GOT3 (cell line): ENCODE measurements at regions not wholly inside any gene's neighbourhood (a gene's known extent, or its start where the extent isn't known, plus 50 kb on each side); places are given as distances from the start of the nearest gene placed in this dataset.
"Not testable (repeated sequence)": the region's sequence is repeated elsewhere in the genome, so short reads cannot be mapped to it uniquely, and the experiment has no call there.

Experiments
- DNase-seq: peaks from one replicate; lab custom pipeline; 2025; ENCODE audit warnings: mixed read lengths; lab: John Stamatoyannopoulos, UW

- not testable (repeated sequence) for DNase-seq
Observed at GRCh38 chr2:15824467-15824866, 115.9 kb upstream of the MYCN start.

DNA sequence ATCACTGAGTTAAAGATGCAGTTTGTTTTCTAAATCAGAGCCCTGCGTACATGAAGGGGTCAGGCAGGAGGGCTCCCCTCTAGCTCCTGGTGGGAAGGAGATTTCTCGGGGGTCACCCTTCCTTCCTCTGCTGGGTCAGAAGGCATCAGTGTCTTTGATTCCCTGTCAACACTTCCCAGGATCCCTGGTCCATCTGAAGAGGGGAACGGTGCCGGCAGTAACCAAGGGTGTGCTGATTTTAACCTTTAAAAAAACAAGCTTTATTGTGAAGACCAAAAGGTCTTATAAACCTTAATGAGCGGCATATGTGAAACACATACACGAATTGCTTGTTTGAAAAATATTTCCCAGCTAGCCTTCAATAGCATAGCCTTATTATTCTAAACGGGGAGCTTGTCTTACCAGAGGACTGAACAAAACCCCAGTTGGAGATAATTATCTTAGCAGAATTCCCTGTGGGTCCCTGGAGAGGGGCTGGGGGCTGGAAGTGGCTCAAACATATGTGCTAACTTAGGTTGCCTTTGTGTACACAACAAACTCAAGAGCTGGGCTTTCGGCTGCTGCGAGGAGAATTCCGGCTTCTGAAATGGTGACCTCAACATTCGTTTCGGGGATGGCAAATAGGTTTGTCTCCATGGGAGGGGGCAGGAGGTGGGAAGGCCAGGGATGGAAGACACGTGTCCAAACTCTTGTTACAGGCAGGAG lies 114.9 kb upstream of the MYCN start:
- no peak for DNase-seq

DNA sequence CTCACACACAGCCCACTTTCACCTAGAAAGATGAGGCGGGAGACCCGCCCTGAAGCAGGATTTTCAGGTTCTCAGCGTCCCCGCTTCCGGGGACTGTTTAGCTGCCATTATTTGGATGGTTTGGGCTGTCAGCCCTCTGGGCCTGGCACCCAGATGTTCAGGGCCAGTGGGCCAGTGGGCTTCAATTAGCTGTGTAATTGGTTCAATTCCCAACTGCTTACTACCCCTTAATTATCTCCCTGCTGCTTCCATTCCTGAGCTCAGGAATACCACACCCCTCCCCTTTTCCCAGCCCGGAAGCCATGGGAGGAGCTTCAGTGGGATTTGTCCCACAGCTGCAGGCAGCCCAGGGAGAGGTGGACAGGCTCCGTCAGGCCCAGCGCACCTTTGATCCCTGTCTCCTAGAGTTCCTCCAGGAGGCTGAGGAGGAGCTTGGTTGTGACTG lies 114.1 kb upstream of the MYCN start:
- DNase-seq = no peak

DNA sequence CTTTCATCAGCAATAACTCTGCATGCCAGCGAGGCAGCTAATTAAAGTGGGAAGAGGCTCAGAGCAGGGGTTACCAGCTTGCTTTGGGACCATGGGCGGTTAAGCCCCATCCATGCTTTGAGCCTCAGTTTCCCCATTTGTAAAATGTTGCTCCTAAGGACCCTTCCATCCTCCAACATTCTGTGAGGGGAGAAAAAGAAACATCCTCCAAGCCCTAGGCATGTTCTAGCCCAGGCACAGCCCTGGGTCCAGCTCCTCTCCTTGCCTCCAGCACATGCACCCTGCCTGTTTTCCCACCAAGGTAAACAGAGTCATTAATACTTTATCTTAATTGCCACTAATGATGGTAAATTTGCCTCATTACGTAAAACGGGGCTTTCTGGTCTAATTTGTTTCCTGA lies 113.3 kb upstream of the MYCN start:
- no peak for DNase-seq

DNA sequence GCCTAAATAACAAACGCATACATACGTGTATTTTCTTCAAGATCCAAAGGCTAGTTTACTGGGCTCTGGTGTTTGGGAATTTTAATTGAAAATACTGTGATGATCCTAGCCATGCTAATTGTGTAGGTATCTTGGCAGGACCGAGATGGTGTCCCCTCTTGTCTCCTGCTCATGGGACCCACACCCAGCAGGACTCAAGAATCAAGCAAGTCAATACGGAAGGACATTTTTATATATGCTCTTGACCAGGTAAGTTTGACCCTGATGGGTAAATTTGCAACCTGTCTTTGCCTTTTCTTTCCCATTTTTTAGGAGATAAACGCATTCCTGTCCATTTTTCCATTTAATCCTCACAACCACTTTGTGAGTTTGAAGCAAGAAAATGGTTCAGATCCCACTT lies 111.8 kb upstream of the MYCN start:
- DNase-seq = no peak

- DNase-seq = no peak
Observed at GRCh38 chr2:15829091-15829801, 111.1 kb upstream of the MYCN start.

DNA sequence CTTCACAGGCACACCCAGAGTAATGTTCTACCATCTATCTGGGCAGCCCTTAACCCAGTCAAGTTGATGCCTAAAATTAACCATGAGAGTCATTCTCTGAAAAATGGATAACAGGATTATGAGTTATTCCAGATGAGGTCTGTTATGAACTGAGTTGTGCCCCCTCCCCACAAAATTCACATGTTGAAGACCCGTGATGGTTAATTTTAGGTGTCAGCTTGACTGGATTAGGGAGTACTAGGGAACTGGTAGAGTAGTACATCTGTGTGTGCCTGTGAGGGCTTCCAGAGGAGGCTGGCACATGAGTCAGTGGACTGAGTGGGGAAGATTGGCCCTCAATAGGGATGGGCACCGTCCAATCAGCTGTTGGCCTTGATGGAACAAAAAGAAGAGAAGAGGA lies 110.4 kb upstream of the MYCN start:
- no peak for DNase-seq

GRCh38 chr2:15830937-15831549 lies 109.3 kb upstream of the MYCN start:
- no peak for DNase-seq

DNA sequence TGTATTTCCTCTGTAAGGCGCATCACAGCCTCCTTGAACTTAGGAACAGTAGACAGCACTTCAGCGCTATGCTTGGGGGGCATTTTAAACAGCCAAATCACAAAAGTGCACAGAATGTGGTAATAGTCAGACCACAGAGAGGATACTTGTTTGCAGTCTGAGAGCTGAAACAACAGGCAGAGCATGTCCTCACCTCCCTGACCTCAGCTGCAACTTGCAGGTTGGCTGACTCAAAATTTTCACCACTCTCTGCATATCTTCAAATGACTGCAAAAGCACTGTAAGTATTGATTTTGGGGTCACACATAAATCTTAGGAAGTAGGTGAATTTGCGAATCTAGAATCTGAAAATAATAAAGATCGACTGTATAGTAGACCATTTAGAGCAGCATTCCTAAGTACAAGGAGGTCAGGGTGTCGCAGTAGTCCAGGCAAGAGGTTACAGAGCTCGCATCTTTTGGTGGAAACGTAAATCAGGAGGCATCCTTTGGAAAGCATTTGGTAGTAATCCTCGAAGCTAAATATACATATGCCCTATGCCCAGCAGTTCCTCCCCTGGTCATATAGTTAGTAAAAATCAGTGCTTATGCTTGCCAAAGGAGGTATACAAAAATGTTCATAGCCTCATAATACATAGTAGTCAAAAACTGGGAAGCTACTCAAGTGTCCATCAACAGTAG lies 108.2 kb upstream of the MYCN start:
- DNase-seq = no peak

DNA sequence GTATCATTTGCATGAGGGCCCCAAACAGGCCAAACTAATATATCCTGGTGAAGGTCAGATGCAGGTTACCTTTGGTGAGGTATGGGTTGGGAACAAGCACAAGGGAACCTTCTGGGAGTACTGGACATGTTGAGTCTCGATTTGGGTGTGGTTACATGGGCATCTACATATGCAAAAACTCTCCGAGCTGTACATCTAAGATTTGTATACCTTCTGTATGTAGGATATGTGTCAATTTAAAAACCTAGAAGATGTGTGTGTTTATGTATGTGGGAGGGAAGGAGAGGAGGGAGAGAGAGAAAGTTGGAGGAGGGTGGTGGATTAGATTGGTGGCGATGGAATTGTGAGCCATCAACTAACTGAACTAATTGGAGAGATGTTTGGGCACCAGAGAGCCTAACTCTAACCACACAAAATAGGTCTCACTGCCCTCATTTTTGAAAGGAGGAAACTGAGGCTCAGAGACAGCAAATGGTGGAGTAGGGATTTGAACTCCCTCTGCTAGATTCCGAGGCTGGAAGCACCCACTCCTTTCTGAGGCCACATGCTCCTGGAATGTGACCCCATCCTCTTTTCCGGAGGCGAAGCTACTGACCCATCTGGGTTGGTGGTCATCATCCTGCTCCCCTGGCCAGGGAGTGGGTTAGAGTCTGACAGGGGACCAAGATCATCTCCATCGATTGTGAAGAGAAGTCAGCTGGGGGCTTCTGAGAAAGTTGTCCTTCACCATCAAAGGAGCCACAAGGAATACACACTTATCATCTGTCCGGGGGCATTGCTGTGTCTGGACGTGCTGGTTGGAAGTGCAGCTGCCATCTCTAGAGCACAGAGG lies 107.3 kb upstream of the MYCN start:
- DNase-seq = no peak

GRCh38 chr2:15833731-15834130 lies 106.6 kb upstream of the MYCN start:
- DNase-seq = no peak

DNA sequence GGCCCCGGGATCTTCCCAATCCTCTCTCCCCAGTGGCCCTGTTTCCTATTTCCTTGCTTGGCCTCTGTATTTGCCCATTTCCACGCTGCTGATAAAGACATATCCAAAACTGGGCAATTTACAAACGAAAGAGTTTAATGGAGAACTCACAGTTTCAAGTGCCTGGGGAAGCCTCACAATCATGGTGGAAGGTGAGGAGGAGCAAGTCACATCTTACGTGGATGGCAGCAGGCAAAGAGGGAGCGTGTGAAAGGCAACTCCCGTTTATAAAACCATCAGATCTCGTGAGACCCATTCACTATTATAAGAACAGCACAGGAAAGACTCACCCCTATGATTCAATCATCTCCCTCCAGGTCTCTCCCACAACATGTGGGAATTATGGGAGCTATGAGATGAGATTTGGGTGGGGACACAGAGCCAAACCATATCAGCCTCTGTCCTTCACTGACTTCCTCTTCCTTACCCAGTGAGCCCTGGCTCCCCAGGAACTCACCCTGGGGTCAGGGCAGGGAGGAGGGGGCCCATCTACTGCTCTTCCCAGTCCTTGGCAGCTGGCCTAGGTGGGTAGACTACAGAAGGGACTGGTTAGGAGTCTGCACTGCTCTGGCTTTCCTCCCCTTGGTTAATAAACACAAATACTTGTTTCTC lies 105.8 kb upstream of the MYCN start:
- DNase-seq = no peak

GRCh38 chr2:15835991-15836688 lies 104.2 kb upstream of the MYCN start:
- no peak for DNase-seq

- DNase-seq = no peak
Observed at GRCh38 chr2:15836689-15837610, 103.4 kb upstream of the MYCN start.

GRCh38 chr2:15838481-15839090 lies 101.8 kb upstream of the MYCN start:
- DNase-seq = no peak

DNA sequence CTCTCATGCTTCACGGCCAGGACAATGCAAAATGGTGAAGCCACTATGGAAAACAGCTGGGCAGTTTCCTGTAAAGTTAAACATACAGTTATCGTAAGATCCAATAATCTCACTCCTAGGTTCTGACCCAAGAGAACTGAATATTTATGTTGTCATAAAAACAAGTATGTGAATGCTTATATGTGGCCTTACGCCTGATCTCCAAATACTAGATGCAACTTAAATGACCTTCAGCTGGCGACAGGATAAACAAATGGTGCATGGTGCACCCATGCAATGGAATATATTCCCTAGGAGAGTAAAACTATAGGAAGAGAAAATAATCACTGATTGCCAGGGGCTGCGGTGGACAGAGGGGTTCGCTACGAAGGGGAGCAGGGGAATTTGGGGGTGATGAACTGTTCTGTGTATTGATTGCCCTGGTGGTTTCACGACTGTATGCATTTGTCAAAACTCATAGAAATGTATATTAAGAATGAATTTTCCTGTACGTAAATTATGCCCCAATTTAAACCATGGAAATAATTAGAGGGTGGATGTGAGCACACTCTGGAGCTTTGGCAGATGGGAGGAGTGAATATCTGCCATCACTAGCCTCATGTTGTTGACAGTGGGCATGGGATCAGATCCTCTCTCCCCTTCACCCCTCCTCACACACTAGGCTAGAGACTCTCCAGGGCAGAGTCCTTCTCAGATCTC lies 100.8 kb upstream of the MYCN start:
- no peak for DNase-seq

DNA sequence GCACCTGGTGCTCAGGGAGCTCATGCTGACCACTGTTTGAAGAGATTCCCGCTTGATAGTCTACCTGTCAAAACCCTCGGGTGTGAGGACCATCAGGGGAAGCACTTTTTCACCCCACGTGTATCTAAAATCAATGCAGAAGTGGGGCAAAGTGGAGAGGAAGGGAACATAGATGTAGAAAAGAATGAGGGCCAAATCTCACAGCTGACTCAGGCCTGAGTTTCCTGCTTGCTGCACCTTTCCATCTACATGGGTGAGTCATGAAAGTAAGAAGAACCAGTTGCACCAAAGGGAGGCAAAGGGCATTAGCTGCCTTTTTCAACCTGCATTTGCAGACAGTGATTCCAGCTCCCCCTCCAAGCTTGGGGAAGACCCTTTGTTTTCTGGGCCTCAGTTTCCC lies 100.2 kb upstream of the MYCN start:
- no peak for DNase-seq

DNA sequence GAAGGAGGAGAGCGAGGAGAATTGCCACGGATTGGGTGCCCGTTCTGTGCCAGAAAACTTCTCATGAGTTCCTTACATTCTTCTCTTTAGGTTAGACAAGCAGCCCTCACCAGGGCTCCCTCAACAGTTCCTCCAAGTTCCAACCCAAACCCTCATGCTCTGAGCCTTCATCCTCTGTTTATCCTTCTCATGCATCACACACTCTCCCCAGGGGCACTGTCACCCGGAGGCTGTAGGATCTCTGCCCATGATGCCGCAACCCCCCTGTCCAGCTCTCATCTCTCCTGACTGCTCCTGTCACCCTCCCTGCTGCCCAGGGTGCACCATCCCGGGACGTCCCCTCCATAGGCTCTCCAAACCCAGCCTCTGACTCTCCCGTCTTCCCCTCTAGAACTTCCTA lies 99.4 kb upstream of the MYCN start:
- DNase-seq = no peak
